ENCODE measurements at regions not wholly inside any gene's neighbourhood (a gene's known extent, or its start where the extent isn't known, plus 50 kb on each side); places are given as distances from the start of the nearest gene placed in this dataset.

DNA sequence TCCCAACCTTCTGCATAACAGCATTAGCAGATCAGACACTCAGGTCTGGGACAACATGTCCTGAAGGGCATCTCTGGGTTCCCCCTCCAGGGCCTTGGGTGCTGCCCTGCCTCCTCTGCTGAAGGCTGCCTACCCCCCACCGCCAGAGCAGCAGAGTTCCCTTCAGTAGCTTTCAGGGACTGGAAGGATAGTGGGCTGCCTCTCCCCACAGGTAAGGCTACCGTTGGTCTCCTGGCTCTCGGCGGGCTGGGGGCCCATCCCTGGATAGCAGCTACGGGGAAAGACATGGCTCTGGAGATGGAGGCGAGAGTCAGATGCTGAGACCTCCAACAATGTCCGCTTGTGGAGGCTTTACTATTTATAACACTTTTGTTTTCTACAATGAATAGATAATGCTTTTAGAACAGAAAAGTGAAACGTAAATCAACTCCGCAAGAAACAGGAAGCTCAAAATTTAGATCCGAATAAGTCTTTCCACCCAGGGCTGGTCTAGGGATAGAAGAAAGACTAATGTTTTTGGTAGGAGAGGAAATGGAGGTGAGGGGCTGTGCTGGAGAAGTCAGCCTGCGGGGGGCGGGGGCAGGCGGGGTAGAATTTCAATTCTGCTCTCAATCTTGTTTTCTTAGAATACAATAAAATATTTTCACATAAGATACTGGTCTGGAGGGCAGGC, 58.4 kb downstream of the ARL4C start:
- no peak for DNase-seq

DNA sequence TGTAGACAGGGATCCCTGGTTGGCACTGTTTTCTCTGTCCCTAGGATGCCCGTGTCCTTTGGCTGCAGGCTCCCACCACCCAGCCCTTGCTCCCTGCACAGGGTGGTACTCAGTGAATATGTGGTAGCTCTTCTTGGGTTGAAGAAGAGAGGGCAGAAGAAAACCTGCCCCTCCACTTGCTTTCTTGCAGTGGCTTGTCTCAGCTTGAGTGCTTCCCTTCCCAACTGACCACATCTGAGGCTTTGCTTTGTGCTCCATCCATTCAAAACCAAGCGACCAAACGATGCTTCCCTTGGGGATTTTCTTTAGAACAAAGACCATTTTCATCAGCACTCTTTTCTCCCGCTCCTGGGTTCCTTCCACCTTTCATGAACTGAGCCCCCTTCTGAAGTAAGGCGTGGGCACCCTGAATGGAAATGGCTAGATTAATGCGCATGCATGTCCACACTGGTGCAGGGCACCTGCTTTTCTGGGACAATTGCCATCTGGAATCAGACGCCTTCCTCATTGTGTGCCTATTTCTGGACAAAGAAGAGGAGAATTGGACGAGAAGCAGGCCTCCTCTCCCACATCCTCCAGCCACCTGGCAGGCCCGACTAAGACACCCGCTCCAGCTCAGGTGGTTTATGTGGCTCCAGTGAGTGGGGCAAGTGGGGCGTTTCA, 59.1 kb downstream of the ARL4C start:
- no peak for DNase-seq

DNA sequence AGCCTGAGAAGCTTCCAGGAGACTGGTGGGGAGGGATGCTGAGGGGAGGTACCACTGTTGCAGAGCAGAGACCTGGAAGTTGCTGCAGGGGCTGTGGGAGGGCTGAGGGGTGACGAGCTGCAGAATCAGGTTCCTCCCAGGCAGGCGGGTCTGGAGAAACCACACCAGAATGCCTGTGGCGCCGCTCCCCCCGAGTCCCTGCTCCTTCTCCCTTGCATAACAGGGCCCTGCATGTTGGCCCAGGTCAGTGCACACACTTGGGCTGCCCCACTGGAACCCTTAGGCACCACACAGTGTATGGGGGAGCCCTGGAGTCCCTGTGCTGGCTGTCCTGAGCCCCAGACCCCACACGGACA, 60.4 kb downstream of the ARL4C start:
- DNase-seq = no peak

DNA sequence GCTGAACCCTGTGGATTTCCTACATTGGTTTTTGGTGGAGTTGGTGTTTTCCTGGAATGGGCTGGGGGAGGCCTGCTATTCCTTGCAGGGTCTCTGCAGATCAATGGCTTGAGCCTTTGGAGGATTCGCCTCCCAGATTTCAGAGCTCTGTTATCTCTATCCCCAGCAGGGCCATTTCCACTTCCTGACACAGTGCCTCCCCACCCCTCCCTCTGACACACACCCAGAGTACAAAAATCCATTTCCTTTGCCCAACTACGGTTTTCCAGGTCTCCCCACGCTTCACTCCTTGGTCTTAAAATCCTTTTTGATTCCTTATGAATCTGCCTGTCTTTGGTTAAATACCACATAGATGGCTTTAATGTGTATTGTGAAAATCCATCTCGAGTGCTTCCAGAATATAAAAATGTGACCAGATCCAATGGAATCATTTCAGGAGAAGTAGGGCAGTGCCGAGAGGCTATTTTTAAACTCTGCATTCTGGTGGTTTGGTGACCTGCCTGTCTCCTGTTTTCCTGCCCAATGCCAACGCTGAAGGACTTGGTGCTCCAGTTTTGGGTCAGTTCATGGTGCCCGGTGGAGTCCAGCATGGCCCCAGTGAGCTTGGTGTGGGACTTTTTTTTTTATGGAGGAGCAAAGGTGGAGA, 60.9 kb downstream of the ARL4C start:
- DNase-seq = no peak

DNA sequence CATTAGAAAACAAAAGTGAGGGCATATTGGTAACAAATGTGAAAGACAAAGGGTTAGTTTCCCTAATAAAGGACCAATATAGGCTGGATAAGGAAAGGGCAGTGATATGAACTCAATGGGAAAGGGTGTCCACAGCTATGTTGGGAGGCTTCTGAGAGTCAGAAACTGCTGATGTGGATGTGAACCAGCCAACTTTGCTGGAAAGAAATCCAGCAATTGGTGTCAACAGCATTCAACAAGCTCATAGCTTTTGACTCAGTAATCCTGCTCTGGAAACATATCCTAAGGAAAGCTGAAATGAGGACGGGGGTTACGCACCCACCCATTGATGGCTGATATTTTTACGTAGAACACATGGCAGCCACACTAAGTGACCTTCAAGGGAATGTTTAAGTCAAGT, 63.7 kb downstream of the ARL4C start:
- DNase-seq = no peak

DNA sequence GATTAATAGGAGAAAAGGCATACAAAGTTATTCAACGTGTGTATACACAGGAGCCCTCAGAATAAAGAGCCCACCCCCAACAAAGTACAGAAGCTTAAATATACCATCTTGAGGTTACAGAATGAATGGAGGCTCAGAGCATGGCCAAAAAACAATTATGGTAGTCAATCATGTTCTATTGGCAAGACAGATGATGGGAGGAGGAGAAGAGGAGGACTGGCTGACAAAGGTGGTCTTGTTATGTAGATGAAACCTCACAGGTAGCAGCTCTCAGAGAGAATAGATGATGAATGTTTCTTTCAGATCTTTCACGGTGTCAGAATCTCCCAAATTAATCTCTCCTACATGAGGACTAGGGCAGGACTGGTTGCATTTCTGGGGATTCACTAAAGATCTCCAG, 66.0 kb downstream of the ARL4C start:
- DNase-seq = no peak

DNA sequence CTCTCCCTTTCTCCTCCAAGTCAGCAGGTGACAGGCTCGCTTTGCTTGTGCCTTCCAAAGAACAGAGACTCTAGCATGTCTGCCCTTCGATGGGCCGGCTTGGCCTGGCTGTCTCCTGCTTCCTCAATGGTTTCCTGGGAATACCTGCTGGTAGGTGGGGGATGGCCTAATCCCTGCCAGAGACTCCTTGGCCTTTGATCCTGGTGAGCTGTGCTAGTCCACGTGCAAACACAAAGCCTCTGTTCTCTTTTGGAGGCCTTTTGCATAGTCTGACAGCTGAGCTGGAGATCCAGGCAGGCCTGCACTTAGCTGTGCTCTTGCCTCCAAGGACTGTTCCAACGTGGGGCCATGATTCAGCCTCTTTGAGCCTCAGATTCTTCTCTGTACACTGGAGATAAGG, 67.6 kb downstream of the ARL4C start:
- no peak for DNase-seq

DNA sequence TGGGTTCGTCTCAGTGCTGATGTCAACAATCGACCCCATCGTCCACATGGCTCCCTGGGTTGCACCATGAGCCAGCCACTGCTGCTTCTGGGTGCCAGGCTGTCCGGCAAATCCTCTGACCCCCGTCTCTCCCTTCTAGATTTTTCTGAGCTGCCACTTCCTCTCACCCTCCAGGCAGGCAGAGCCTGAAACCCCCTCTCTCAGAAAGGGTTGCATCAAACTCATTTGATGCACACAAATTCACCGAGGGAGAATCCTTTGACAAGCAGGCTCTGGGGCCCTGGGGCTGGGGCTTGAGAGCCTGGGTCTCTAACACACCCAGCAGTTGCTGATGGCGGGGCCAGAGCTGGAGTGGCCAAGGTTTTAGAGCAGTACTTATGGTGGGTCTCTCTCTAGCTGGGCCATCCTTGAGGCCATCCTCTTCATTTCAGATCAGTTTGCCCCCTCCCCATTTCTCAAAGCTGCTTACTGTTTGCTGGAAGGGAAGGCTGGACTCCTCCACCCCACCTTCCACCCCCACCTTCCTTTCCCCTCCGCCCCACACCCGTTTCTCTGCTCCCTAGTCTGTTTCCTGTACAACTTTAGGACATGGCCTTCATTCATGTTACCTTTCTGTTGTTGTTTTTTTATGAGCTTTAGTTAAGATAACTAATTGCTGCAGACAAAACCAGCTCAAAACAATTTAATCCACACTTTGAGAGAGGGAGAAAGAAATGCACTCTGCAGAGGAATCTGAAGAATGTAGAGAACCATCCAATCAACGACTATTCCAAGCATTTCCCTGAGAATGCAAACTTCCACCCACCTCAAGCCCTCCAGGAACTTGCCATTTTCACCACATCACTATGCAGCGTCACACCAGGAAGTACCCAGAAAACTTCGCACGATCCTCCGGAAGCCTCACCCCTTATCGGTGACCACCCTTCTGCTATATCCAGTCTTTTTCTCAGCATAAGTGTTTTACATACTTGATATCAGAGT, 69.5 kb downstream of the ARL4C start:
- peak; percentile 64 for DNase-seq

DNA sequence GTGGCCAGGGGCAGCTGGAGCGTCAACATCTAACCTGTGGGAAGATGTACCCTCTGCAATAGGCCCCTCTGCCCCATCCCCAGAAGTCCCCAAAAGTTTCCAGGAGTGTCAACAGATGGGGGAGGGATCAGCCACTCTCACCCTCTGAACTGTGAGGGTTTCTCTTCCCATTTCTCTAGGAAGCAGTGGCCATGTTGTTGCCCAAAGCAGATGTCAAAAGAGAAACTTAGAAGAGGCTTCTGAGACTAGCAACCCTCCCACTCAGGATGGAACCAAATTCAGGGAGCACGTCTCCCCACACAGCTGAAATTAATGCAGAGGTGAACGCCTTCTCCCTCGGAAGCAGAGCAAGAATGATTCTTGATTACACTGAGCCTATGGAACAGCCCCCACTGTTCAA, 70.3 kb downstream of the ARL4C start:
- no peak for DNase-seq

DNA sequence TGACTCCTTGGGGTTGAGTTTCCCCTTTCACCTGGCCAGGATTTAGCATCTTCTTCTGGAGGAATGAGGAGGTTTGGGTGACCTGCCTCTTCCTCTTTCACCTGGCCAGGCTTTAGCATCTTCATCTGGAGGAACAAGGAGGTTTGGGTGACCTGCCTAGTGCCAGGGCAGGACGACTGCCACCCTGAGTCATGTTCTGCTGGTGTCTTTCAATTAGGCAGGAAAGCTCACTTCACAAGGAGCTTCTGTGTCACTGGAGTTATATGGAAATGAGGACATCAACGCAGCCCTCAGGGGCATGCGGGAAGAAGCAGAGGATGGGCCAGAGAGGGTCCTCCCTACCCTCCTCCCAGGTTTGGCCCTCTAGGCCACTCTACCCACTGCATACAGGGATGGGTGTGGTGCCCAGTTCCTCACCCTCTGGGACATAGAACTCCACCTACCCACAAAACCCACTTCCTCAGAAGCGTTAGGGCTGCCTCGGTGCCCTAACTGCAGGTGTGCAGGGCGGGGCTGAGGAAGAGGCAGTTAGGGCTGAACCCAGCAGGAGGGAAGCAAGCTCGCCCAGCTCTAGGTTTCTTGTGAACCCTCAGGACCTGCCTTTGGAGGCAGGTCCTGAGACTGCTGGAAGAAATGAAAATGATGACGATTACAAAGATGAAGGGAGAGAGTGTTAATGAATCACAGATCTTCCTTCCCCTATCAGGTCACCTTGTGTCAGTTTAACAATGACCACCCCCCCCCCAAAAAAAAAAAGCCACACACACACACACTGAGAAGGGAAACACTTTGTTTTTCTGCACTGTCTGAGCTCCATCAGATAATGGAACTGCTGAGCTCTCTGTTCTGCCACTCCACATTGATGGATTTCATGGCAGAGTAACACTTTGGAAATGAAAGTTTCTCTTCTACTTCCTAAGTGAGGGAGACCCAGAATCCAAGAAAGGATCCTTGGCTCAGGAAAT, 71.0 kb downstream of the ARL4C start:
- peak; percentile 86 for DNase-seq

DNA sequence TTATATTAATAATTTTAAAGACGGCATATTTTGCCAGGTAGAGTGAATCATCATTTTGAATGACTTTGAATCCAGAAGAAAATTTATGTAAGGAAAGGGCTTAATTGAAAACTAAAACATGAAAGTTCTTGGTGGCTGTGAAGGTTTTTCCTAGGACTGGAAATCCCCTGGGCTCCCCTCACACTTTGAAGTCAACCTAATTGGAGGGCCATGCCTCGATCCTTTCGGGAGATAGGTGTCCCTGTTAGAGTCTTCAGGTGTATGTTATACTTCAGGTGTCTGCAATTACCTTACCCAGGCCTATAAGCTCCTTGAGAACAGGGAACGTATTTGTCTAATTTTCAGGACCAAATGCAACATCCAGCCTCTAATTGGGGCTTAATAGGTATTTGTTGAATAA, 73.0 kb downstream of the ARL4C start:
- no peak for DNase-seq

DNA sequence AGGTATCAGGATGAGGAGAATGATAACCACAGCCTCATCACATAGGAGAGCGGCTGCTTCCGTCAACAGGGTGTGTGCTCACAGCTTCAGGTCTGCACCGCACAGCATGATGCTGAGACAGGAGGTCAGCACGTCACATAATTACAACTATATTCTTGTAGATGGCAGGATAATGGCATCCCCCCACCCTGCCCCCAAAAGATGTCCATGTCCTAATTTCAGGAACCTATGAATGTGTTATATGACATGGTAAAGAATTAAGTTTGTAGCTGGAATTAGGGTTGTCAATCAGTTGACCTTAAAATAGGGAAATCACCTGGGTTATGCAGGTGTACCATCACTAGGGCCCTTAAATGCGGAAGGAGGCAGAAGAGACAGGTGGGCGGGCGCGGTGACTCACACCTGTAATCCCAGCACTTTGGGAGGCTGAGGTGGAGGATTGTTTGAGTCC, 73.9 kb downstream of the ARL4C start:
- DNase-seq = peak; percentile 78

DNA sequence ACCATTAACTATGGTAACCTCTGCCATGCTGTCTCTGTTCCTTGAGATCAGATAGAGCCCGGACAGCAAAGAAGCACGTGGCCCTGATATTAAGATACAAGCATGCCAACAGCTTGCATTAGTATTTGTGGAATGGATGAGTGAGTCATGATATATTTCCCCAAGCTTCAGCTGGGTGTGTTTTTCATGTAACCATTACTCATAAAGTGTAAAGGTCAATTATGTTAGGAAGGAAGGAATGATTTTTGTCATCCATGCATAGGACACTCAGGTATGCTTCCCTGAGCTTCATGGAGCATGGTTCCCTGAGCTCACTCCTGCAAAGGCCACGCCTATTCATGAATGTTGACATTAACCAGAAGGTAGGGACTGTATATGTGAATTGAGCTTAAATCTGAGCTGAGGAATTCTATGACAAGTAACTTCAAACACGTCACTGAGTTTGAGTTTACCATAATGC, 74.6 kb downstream of the ARL4C start:
- peak; percentile 57 for DNase-seq

DNA sequence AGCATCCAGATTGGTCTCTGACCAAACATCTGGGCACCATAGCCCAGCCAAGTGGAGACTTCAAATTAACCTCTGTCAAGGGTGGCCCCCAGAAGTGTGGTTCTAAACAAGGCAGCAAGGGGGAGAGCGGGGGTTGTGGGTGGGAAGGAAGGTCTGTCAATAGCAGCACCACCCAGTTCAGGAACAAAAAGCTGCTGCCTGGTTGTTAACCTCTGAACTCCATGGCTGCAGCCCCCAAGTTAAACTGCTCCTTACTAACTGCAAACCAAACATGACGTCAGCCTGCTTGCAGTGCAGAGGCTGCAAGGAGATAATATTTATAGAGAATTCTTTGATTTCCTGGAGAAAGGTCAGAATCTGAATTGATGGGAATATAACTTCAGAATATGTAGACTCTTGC, 76.5 kb downstream of the ARL4C start:
- DNase-seq = peak; percentile 30

DNA sequence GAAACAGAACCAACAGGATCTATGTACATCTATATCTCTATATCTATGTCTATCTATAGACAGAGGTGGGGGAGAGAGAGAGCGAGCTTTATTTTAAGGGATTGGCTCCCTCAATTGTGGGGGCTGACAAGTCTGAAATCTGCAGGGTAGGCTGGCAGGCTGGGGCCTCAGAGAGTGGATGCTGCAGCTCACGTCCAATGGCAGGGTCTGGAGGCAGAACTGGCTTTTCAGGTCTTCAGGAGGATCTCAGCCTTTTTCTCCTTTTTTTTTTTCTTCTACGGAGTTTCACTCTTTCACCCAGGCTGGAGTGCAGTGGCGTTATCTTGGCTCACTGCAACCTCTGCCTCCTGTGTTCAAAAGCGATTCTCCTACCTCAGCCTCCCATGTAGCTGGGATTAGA, 77.2 kb downstream of the ARL4C start:
- DNase-seq = no peak

DNA sequence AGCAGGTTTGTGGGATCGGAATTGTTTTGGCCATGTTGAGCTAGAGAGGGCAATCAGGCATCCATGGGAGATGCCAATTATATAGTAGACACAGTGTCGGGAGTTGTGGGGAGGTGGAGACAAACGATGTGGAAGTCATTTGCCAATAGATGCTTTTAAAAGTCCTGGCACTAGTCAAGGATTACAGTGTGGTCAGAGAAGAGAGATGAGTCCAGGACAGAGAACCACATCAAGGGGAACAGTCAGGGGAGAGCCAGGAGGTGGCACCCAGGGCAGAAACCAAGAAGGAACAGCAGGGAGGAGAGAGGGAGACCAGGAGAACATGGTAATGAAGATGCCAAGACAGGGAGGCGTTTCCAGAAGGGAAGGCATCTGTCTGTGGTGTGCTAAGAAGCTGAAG, 81.2 kb downstream of the ARL4C start:
- no peak for DNase-seq

DNA sequence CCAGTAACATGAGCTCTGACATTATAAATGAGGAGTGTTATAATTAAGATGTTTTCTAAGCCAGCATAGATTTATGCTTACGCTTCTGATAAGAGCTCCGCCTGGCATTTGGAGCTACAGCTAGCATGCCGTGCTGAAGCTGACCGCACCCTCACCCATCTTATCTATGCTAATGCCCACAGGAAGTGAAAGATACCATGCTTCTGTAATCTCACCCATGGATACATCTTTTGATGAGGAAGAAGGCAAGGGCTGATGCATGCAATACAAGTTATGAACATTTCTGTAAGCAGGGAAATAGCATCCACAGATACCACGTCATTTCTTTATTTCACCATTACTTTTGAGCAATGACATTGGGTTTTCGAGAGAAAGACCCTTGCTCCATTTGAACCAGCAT, 82.3 kb downstream of the ARL4C start:
- DNase-seq = no peak

DNA sequence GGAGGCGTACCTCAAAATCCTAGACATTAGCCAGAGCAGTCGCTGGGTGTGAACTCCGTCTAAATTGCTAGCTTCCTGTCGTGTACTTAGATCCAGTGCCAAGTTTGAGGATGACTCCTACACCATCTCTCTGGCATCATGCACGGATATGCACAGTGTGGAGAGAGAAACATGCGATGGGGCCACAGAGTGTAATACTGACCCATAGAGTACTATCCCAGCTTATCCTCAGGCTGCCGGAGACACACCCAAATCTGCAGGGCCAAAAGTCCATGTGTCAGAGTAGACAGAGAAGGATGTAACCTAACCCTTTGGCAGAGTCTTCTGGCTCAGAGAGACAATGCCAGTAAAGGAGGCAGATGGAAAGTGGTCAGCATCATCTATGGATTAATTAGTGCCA, 84.2 kb downstream of the ARL4C start:
- DNase-seq = no peak

DNA sequence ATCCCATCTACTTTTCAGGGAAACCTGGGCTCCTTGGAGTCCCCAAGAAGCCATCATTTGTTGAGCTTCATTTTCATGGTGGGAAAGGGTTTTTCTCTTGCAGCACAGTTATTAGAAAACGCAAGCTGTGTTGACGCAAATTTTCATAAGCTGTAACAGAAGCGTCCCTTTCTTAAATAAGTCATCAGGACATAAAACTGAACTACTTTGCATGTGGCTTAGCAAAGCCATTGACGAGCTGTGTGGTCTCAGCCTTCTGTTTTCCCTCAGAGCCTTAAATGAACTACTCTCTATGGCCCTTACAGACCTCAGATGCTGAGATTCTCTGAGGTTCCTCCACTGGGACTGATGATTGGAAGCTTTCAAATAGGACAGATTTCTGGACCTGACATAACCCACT, 85.1 kb downstream of the ARL4C start:
- DNase-seq = no peak

DNA sequence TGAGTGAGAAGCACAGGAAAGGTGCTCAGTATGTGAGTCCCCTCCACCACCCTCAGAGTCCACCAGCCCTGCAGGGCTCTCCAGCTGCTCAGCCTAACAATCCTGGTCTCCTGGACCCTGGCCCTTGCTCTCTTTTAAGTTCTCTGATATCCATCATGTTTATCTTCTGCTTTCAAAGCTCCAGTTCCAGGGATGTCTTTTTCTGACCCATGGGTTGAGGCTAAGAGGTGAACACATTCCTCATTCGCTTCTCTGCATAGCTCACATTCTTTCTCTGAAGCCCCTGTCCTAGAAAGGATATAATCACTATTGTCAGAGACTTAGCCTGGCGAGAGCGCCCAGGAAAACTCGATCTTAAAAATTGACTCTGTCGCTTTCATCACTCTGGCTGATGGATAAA, 86.4 kb downstream of the ARL4C start:
- no peak for DNase-seq

DNA sequence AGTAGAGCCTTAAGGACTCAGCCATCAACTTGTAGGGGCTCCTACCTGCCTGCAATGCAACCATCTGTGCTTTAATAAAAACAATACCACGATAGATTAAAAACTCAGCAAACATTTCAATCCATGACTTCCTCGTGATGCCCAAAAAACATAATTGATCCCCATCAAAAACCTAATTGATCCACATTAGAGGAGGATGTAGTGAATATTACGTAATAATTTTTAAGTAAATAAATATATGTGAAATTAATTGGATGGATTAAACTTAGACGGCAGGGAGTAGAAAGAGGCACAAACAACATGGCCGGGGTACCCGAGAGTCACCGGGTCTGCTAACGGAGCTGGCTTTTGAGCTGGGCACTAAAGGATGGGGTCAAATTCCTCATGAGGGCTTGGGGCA, 87.3 kb downstream of the ARL4C start:
- DNase-seq = no peak

DNA sequence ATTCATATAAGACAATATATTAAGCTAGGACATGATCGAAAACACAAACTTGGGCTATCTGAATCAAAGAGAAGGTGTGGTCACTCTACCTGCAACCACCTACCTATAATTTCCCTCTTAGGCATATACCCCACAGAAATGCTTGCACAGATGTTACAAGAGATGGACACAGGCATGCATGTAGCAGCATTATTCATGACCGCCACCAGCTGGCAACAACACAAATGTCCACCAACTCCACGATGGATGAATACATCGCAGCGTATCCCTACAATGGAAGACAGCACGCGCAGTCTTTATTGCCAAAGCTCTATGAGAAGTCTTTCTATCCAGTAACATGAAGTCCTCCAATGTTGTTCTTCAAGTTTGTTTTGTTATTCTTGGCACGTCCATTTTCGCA, 90.8 kb downstream of the ARL4C start:
- no peak for DNase-seq

All from CD4-positive, alpha-beta T cell treated with Interleukin-17A for 4 hours (primary cell).